ENCODE measurements at regions not wholly inside any gene's neighbourhood (a gene's known extent, or its start where the extent isn't known, plus 50 kb on each side); places are given as distances from the start of the nearest gene placed in this dataset.

DNA sequence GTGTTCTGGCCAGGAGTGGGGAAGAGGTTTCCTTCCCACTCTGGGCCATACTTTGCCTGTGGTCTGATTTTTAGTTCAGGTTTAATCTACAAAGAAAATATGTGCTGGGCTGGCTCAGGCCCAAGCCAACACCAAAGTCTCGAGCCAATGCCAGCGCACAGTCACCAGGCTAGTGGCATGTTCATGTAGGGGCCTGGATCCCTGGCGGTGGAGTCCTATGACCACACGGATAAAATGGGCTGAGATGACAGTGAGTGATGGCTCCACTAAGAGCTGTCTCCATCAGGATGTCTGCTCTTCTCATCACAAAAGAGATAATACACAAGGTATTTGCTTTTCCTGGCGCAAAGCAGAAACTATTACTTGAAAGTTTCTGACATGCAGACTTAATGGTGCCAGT is 92.9 kb upstream of the PTPN3 start:
- TF ChIP-seq, protein P1, sequence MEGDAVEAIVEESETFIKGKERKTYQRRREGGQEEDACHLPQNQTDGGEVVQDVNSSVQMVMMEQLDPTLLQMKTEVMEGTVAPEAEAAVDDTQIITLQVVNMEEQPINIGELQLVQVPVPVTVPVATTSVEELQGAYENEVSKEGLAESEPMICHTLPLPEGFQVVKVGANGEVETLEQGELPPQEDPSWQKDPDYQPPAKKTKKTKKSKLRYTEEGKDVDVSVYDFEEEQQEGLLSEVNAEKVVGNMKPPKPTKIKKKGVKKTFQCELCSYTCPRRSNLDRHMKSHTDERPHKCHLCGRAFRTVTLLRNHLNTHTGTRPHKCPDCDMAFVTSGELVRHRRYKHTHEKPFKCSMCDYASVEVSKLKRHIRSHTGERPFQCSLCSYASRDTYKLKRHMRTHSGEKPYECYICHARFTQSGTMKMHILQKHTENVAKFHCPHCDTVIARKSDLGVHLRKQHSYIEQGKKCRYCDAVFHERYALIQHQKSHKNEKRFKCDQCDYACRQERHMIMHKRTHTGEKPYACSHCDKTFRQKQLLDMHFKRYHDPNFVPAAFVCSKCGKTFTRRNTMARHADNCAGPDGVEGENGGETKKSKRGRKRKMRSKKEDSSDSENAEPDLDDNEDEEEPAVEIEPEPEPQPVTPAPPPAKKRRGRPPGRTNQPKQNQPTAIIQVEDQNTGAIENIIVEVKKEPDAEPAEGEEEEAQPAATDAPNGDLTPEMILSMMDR (IDR thresholded peaks at IDR 0.05), result no peak
- TF ChIP-seq POLR2AphosphoS5 (IDR thresholded peaks at IDR 0.05), result no peak
- TF ChIP-seq POLR2A (IDR thresholded peaks at IDR 0.05), result no peak
